Inflammatory macrophage treated with lipopolysaccharide for 1 hour (primary cell): ENCODE measurements at regions not wholly inside any gene's neighbourhood (a gene's known extent, or its start where the extent isn't known, plus 50 kb on each side); places are given as distances from the start of the nearest gene placed in this dataset.
"Not testable (repeated sequence)": the region's sequence is repeated elsewhere in the genome, so short reads cannot be mapped to it uniquely, and the experiment has no call there.

ENCODE experiments used
- DNase-seq, 2 donors: peaks; one replicate each; pipeline ENCODE4 v3.0.0-alpha.2; 2020 to 2022

- no peak for DNase-seq
Observed at GRCh38 chr5:153151558-153151957, 338.9 kb upstream of the GRIA1 start.

GRCh38 chr5:153153086-153153485, 337.4 kb upstream of the GRIA1 start:
- no peak for DNase-seq

DNA sequence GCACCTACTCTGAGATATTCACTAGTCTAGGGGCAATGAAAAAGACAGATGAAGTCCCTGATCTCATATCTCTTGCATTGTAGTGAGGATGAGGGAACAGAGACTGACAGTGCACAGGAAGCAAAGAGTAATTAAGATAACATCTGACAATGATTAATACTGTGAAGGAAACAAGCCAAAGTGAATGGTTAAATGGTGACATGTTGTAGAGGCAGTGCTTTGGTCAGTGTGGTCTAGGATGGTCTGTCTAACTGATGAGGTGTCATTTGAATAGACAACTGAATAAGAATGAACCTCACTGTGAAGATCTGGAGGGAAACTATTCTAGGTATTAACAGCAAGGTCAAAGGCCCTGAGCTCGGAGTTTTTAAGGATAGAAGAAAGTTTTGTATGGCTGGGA, 333.3 kb upstream of the GRIA1 start:
- DNase-seq = no peak

DNA sequence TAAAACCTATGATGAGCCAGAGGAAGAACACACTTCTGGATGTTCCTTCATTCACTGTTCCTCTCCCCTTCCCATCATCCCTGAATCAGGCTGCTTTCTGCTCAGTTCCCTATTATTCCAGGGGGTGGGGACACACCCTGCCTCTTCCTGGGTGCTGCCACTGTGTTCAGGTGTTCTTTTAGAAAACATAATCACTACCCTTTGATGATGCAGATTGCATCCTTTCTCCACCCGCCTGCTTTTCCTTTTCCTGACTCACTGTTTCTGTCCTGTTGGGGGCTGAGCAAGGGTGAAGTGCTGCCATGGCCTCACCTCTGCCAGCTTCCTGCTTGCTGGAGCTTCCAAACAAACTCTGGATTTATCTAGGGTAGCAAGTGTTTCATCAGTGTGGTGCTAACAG, 331.9 kb upstream of the GRIA1 start:
- no peak for DNase-seq

GRCh38 chr5:153159616-153160015, 330.9 kb upstream of the GRIA1 start:
- no peak for DNase-seq

DNA sequence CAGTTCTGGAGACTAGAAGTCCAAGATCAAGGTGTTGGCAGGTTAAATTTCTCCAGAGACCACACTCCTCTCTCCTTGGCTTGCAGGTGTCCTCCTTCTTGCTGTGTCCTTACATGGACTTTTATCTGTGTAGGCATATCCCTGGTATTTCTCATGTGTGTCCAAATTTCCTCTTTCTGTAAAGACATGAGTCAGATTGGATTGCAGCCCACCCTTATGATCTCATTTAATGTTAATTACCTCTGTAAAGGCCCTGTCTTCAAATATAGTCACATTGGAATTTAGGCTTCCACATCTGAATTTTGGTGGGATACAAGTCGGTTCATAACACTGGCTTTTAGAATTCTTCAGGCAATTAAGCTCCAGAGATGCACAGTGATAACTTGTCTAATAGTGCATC, 322.2 kb upstream of the GRIA1 start:
- DNase-seq = no peak

DNA sequence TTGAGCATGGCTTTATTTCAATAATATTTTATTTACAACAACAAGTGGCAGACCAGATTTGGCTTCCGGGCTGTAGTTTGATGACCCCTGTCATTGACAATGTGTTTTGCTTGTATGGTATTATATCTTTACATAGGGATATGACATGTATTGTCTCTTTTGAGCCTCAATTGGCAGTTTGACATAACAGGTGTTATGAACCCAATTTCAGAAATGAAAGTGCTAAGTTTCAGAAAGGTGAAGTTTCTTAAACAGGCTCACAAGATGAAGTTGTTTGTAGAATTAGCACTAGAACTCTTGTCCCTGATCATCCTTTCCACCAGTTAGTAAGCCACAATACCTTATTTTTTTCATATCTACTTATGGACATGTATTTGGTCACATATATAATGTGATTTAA, 303.0 kb upstream of the GRIA1 start:
- DNase-seq = no peak

DNA sequence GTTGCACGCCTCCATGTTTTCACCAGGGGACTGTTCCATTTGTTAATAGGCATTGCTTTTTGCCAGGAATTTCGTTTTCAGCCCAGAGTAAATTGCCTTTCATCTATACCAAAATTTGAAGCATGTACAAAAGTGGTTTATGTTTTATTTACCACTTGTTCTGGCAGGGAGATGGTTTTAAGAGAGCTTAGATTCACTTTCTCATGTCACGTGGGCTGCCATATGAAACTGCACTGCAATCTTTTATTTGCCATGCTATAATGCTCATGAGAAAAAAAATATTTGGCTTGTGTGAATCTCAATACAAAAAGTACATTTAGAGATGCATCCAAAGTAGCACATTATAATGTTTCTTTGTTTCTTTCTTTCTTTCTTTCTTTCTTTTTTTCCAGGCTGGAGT, 284.1 kb upstream of the GRIA1 start:
- no peak for DNase-seq

DNA sequence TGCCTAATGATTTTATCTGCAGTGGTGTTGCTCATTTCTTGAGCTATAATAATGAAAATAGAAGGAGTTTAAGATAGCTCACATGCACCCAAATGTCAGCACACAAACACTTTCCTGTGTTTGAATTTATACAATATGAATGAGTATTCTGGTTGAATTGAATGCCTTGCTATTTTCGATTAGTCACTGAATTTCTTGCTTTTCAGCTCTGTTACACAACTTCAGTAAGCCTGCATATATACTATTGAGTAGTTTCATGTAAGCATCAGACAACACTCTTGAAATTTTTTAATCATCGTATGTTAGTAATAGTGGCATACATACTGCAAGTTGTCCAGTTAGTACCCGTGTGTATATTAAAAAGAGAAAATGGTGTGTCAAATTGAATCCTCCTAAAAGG, 281.5 kb upstream of the GRIA1 start:
- DNase-seq = no peak

GRCh38 chr5:153209687-153210086, 280.8 kb upstream of the GRIA1 start:
- DNase-seq = no peak

- DNase-seq = no peak
Observed at GRCh38 chr5:153211076-153211475, 279.4 kb upstream of the GRIA1 start.

DNA sequence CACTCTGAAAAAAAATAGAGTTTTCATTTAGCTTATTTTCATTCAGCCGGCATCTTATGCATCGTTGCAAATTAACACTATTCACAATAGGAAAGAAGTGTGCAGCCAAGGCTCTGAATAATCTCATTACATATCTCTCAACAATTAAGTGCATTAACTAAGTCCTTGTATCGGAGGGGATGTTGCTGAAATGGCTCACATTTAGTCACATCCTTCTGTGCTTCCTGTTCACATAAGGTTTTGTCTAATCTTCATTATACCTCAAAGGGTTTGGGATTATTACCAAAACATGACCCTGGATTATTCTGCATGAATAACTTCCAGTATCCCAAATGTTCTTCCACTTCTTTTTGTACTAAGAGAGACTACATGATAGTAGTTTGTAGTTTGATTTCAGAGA, 278.0 kb upstream of the GRIA1 start:
- DNase-seq = no peak

- no peak for DNase-seq
Observed at GRCh38 chr5:153222936-153223335, 267.5 kb upstream of the GRIA1 start.

DNA sequence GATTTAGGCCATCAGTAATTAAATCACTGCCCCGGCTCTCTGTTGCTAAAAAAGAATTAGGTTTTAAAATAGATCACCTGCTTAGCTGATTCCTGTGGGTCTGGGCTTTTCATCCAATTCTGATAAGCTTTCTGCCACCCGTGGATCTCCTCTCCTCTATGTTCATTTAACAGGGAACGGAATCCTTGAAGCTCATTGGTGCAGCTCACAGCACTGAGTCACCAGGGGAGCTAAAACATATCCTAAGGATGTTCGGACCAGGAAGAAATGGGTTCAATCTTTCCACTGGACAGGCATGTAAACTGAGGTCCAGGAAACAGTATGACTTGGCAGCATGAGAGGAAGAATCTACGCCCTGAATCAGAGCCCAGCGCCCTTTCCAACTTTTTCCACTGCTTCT, 267.1 kb upstream of the GRIA1 start:
- DNase-seq = no peak

DNA sequence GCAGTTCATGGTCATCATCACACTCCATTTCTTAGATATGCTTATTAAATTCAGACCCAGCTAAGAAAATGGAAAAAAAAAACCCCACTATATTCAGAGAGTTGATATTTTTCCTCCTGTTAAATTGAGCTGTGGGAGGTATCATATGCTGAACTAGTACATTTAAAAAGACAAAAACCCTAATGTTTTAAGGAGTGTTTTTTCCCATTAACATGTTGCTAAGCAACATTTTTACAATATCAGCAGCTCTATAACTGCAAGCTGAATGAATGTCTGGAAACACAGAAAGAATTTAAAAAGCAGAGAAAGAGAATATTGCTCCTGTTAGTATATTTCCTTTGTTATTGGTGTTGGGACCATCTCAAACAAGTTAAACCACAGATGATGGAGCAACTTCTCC, 265.8 kb upstream of the GRIA1 start:
- no peak for DNase-seq

GRCh38 chr5:153233933-153234332, 256.5 kb upstream of the GRIA1 start:
- DNase-seq = no peak

DNA sequence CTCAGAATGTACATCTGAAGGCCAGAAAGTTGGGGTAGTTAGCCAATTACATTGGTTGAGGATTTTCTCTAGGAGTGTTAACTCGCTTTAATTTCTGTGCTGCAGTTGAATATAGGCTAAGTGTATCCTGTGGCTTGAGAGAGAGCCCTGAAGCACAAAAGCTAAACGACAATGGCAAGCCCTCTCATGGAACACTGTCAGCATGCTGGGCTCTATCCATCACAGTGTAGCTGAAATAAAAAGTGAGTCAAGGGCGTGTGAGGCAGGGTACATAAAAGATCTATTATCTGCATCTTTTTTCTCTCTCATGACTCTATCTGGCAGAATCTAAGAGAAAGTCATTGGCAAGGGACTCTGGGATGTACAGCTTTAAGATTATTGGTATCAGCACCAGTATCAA, 254.2 kb upstream of the GRIA1 start:
- DNase-seq = no peak

- no peak for DNase-seq
Observed at GRCh38 chr5:153237671-153238332, 252.7 kb upstream of the GRIA1 start.

DNA sequence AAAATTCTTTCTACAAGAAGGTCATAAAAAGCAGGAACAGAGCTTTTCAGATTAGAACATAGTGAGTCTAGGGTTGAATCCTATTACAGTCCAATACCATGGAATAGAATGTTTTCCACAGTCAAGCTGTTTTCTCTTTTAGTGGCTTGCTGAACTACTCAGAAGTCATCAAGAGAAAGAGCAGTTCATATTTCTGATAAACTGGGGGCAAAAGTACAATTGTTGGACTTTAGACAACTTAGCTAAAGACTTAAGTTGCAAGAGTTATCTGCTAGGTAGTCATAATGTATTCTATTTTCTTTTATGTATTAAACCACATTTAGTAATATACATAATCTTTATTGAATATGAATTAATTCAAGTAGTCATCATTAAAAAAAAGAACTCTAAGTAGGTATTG, 233.1 kb upstream of the GRIA1 start:
- no peak for DNase-seq

GRCh38 chr5:153258469-153258868, 232.0 kb upstream of the GRIA1 start:
- no peak for DNase-seq

- no peak for DNase-seq
Observed at GRCh38 chr5:153267506-153267905, 223.0 kb upstream of the GRIA1 start.

- no peak for DNase-seq
Observed at GRCh38 chr5:153275695-153276094, 214.8 kb upstream of the GRIA1 start.

DNA sequence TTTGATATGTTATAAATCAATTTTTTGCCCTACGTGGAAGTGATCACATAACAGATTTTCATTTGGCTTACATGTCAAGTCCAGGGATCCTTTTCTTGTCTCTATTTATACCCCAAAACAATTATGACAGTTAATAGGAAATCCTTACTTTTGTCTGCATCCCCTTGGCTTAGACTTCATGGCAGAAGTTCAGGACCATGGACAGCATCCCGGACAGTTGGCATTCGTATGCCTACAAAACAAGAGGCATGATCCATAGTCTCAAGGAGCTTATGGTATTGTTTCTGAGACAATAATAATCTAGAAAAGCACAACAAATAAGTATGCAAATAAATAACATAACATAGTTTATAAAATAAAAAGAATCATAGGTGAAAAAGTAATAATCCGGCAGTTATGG, 214.3 kb upstream of the GRIA1 start:
- peak in 1 of 2 donors; percentile 7 for DNase-seq

DNA sequence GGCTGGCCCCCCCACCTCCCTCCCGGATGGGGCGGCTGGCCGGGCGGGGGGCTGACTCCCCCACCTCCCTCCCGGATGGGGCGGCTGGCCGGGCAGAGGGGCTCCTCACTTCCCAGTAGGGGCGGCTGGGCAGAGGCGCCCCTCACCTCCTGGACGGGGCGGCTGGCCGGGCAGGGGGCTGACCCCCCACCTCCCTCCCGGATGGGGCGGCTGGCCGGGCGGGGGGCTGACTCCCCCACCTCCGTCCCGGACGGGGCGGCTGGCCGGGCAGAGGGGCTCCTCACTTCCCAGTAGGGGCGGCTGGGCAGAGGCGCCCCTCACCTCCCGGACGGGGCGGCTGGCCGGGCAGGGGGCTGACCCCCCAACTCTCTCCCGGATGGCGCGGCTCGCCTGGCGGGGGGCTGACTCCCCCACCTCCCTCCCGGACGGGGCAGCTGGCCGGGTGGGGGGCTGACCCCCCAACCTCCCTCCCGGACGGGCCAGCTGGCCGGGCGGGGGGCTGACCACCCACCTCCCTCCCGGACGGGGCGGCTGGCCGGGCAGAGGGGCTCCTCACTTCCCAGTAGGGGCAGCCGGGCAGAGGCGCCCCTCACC, 194.1 kb upstream of the GRIA1 start:
- not testable (repeated sequence) for DNase-seq

- DNase-seq = no peak
Observed at GRCh38 chr5:153299891-153300290, 190.6 kb upstream of the GRIA1 start.
